ENCODE measurements at regions not wholly inside any gene's neighbourhood (a gene's known extent, or its start where the extent isn't known, plus 50 kb on each side); places are given as distances from the start of the nearest gene placed in this dataset.

GRCh38 chr1:209029737-209030136 lies 553.8 kb upstream of the CAMK1G start:
- TF ChIP-seq REST (IDR thresholded peaks at IDR 0.05; ENCODE audit: insufficient read depth in 1 of 2, low read depth in 2 of 2, low read length in 1 of 2), result no peak
- TF ChIP-seq TCF7L2 (IDR thresholded peaks at IDR 0.05; ENCODE audit: low read depth, low read length), result no peak
- no peak for TF ChIP-seq CTCF (IDR thresholded peaks at IDR 0.05)
- TF ChIP-seq POLR2AphosphoS5 (IDR thresholded peaks at IDR 0.05; ENCODE audit: low read depth, low read length), result no peak
- TF ChIP-seq SIN3A (IDR thresholded peaks at IDR 0.05; ENCODE audit: borderline replicate concordance, insufficient read depth, low read depth, low read length), result no peak
- H3K27ac ChIP-seq (ENCODE audit: low read length), result no peak overlapping the region
- intact Hi-C loops (cut with micrococcal nuclease; ENCODE audit: unreplicated experiment) (no loop called here), in situ Hi-C loops (cut with HindIII; ENCODE audit: low pct_unique_long_range_greater_than_20kb, low sequenced_read_pairs) (no loop called here)
- CTCF ChIA-PET, result no interaction called here
- no peaks in the 10 kb centered on the region for H3K9me3 ChIP-seq (ENCODE audit: control insufficient read depth, insufficient read depth, low read depth, low read length)
- POLR2A ChIA-PET, result no interaction called here
- H3K36me3 ChIP-seq (ENCODE audit: control insufficient read depth, insufficient read depth, low read length), result no peaks in the 10 kb centered on the region
- ATAC-seq, result no peak
- no peaks in the 10 kb centered on the region for H3K4me1 ChIP-seq (ENCODE audit: control insufficient read depth, insufficient read depth, low read length)
- no peaks in the 10 kb centered on the region for H3K27me3 ChIP-seq (ENCODE audit: control insufficient read depth, insufficient read depth, low read length)
- H3K4me3 ChIP-seq (ENCODE audit: low read depth in 2 of 2, low read length in 2 of 2), result no peak overlapping the region
- BruUV-seq (replicated peaks), result no TSS peak
- no peak for DNase-seq (ENCODE audit: low read depth, low spot score)

- TF ChIP-seq SIN3A (IDR thresholded peaks at IDR 0.05; ENCODE audit: borderline replicate concordance, insufficient read depth, low read depth, low read length) (no peak), REST (IDR thresholded peaks at IDR 0.05; ENCODE audit: insufficient read depth in 1 of 2, low read depth in 2 of 2, low read length in 1 of 2) (no peak), TCF7L2 (IDR thresholded peaks at IDR 0.05; ENCODE audit: low read depth, low read length) (no peak), POLR2AphosphoS5 (IDR thresholded peaks at IDR 0.05; ENCODE audit: low read depth, low read length) (no peak), CTCF (IDR thresholded peaks at IDR 0.05) (no peak)
- H3K9me3 ChIP-seq (ENCODE audit: control insufficient read depth, insufficient read depth, low read depth, low read length), result no peaks in the 10 kb centered on the region
- in situ Hi-C loops (cut with HindIII; ENCODE audit: low pct_unique_long_range_greater_than_20kb, low sequenced_read_pairs) (no loop called here), intact Hi-C loops (cut with micrococcal nuclease; ENCODE audit: unreplicated experiment) (no loop called here)
- POLR2A ChIA-PET, result no interaction called here
- no peaks in the 10 kb centered on the region for H3K36me3 ChIP-seq (ENCODE audit: control insufficient read depth, insufficient read depth, low read length)
- CTCF ChIA-PET, result no interaction called here
- H3K27ac ChIP-seq (ENCODE audit: low read length), result no peak overlapping the region
- DNase-seq (ENCODE audit: low read depth, low spot score), result no peak
- H3K4me1 ChIP-seq (ENCODE audit: control insufficient read depth, insufficient read depth, low read length), result no peaks in the 10 kb centered on the region
- no peak overlapping the region for H3K4me3 ChIP-seq (ENCODE audit: low read depth in 2 of 2, low read length in 2 of 2)
- no TSS peak for BruUV-seq (replicated peaks)
- ATAC-seq, result no peak
- no peaks in the 10 kb centered on the region for H3K27me3 ChIP-seq (ENCODE audit: control insufficient read depth, insufficient read depth, low read length)
These were observed 552.9 kb upstream of the CAMK1G start for GRCh38 chr1:209030454-209031167.
